ENCODE measurements at regions not wholly inside any gene's neighbourhood (a gene's known extent, or its start where the extent isn't known, plus 50 kb on each side); places are given as distances from the start of the nearest gene placed in this dataset.
"Not testable (repeated sequence)": the region's sequence is repeated elsewhere in the genome, so short reads cannot be mapped to it uniquely, and the experiment has no call there.

- Histone ChIP-seq H3K36me3 (ENCODE audit: insufficient read depth, low read length) (no peaks in the 10 kb centered on the region), H3K4me2 (ENCODE audit: low read length) (no peak overlapping the region), H3K9ac (ENCODE audit: low read depth, low read length) (no peak overlapping the region), H3K4me3 (ENCODE audit: low read length) (no peak overlapping the region), H3K27me3 (ENCODE audit: control insufficient read depth, insufficient read depth, low read length) (no peaks in the 10 kb centered on the region), H3K9me3 (replicated peaks; ENCODE audit: low read length) (no peaks in the 10 kb centered on the region), H3K4me1 (ENCODE audit: control insufficient read depth, insufficient read depth, low read length) (no peaks in the 10 kb centered on the region)
Measured at GRCh38 chr9:18319918-18320445, 154.0 kb upstream of the ADAMTSL1 start.

GRCh38 chr9:18324928-18325745 lies 148.8 kb upstream of the ADAMTSL1 start:
- Histone ChIP-seq H3K27me3 (ENCODE audit: control insufficient read depth, insufficient read depth, low read length) (no peaks in the 10 kb centered on the region), H3K4me1 (ENCODE audit: control insufficient read depth, insufficient read depth, low read length) (peaks cover 7% of the 10 kb centered on the region), H3K4me2 (ENCODE audit: low read length) (no peak overlapping the region)

GRCh38 chr9:18325746-18326011 lies 148.3 kb upstream of the ADAMTSL1 start:
- H3K36me3 ChIP-seq (ENCODE audit: insufficient read depth, low read length); H3K4me3 ChIP-seq (ENCODE audit: low read length); H3K27me3 ChIP-seq (ENCODE audit: control insufficient read depth, insufficient read depth, low read length); H3K9ac ChIP-seq (ENCODE audit: low read depth, low read length); H3K4me1 ChIP-seq (ENCODE audit: control insufficient read depth, insufficient read depth, low read length); H3K9me3 ChIP-seq (replicated peaks; ENCODE audit: low read length); H3K4me2 ChIP-seq (ENCODE audit: low read length): not testable (repeated sequence)

More at GRCh38 chr9:18324928-18325745, 148.8 kb upstream of the ADAMTSL1 start:
- Histone ChIP-seq H3K4me3 (ENCODE audit: low read length) (no peak overlapping the region), H3K9me3 (replicated peaks; ENCODE audit: low read length) (no peaks in the 10 kb centered on the region), H3K9ac (ENCODE audit: low read depth, low read length) (no peak overlapping the region), H3K36me3 (ENCODE audit: insufficient read depth, low read length) (no peaks in the 10 kb centered on the region)

DNA sequence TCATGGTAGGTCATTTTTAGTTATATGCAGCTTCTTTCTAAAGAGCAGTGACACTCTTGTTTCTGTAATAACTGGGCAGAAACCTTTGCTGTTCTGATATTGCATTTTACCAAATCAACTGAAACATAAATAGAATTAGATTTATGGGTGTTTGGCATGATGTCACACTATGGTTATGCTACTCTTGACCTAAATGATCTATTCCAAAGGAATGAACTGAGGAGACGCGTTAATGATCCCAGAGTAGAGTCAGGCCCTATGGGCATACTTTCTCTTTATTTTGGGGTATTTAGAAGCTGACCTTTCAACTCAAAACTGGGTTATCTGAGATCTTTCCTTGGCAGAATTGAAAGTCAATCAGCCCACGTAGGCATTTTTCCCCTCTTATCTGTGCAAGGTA lies 146.8 kb upstream of the ADAMTSL1 start:
- H3K4me1 ChIP-seq (ENCODE audit: control insufficient read depth, insufficient read depth, low read length) = peaks cover 7% of the 10 kb centered on the region
- no peak overlapping the region for H3K9ac ChIP-seq (ENCODE audit: low read depth, low read length)
- no peaks in the 10 kb centered on the region for H3K9me3 ChIP-seq (replicated peaks; ENCODE audit: low read length)
- no peaks in the 10 kb centered on the region for H3K27me3 ChIP-seq (ENCODE audit: control insufficient read depth, insufficient read depth, low read length)
- no peaks in the 10 kb centered on the region for H3K36me3 ChIP-seq (ENCODE audit: insufficient read depth, low read length)
- H3K4me3 ChIP-seq (ENCODE audit: low read length) = no peak overlapping the region
- no peak overlapping the region for H3K4me2 ChIP-seq (ENCODE audit: low read length)

DNA sequence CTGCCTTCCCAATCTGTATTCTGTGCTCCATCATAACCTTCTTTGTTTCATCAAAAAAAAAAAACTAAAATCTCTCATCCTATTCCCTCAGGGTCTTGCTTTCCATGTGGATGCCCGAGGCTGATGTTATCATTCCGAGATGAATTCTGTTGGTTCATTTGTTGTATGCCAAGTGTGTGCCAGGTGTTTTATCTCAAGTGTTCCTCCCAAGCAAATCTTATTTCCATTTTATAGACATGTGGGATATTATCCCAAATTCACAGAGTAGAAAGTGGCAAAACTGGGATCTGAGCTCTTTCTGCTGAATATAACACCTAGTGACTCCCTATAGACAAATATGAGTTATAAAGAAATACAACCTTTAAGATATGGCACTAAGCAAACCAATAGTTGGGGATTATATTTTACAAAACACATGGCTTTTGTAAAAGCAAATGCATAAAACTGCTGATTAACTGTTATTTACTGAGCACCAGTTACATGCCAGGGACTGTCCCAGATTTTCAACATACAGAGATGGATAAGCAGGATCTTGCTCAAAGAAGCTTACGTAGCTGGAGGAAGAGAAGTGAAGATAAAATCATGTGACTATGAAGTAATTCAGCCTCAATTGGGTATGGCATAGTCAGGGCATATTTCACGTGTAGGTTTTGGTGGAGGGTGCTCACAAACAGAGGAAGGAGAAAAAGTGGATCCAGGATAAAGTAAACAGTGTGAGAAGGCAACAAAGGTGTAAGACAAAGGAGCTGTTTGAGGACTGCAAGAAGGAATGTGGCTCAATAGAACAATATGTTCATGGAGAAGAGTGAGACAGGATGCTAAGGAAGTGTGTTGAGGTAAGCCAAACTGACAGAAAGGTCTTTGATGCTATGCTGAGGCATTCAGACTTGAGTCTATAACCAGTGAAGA lies 143.3 kb upstream of the ADAMTSL1 start:
- no peak overlapping the region for H3K4me3 ChIP-seq (ENCODE audit: low read length)
- no peak overlapping the region for H3K4me2 ChIP-seq (ENCODE audit: low read length)
- no peaks in the 10 kb centered on the region for H3K36me3 ChIP-seq (ENCODE audit: insufficient read depth, low read length)
- no peaks in the 10 kb centered on the region for H3K9me3 ChIP-seq (replicated peaks; ENCODE audit: low read length)
- H3K9ac ChIP-seq (ENCODE audit: low read depth, low read length) = no peak overlapping the region
- peaks cover 4% of the 10 kb centered on the region for H3K4me1 ChIP-seq (ENCODE audit: control insufficient read depth, insufficient read depth, low read length)
- no peaks in the 10 kb centered on the region for H3K27me3 ChIP-seq (ENCODE audit: control insufficient read depth, insufficient read depth, low read length)

DNA sequence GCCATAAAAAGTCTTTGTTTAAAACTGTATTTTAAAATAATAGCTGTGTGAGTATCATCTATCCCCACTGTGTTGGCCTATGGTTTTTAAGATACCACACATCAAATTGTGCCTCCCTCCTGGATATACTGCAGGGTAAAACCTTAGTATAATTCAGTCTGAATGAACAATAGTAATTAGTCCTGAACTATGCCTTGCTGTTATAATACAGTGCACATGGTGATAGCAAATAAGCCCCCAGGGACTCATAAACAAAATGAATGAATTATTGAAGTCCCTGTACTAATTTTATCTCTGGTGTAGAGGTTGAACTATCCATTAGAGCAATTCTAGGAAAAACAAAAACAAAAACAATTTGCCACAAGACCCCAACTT lies 142.7 kb upstream of the ADAMTSL1 start:
- Histone ChIP-seq H3K4me3 (ENCODE audit: low read length) (no peak overlapping the region), H3K4me1 (ENCODE audit: control insufficient read depth, insufficient read depth, low read length) (peaks cover 4% of the 10 kb centered on the region), H3K27me3 (ENCODE audit: control insufficient read depth, insufficient read depth, low read length) (no peaks in the 10 kb centered on the region), H3K9me3 (replicated peaks; ENCODE audit: low read length) (no peaks in the 10 kb centered on the region), H3K4me2 (ENCODE audit: low read length) (no peak overlapping the region), H3K9ac (ENCODE audit: low read depth, low read length) (no peak overlapping the region), H3K36me3 (ENCODE audit: insufficient read depth, low read length) (no peaks in the 10 kb centered on the region)

- no peaks in the 10 kb centered on the region for H3K9me3 ChIP-seq (replicated peaks; ENCODE audit: low read length)
- no peak overlapping the region for H3K4me2 ChIP-seq (ENCODE audit: low read length)
- no peak overlapping the region for H3K4me3 ChIP-seq (ENCODE audit: low read length)
- no peaks in the 10 kb centered on the region for H3K27me3 ChIP-seq (ENCODE audit: control insufficient read depth, insufficient read depth, low read length)
- no peaks in the 10 kb centered on the region for H3K36me3 ChIP-seq (ENCODE audit: insufficient read depth, low read length)
- H3K9ac ChIP-seq (ENCODE audit: low read depth, low read length) = no peak overlapping the region
- peaks cover 4% of the 10 kb centered on the region for H3K4me1 ChIP-seq (ENCODE audit: control insufficient read depth, insufficient read depth, low read length)
Measured at GRCh38 chr9:18331808-18332209, 142.1 kb upstream of the ADAMTSL1 start.

DNA sequence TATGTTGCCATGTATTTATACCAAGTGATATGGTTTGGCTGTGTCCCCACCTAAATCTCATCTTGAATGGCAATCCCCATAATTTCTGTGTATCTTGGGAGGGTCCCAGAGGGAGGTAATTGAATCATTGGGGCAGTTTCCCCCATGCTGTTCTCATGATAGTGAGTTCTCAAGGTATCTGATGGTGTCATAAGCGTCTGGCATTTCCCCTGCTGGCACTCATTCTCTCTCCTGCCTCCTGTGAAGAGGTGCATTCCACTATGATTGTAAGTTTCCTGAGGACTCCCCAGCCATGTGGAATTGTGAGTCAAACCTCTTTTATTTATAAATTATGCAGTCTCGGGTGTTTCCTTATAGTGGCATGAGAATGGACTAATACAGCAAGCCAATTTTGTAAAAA lies 140.8 kb upstream of the ADAMTSL1 start:
- Histone ChIP-seq H3K4me3 (ENCODE audit: low read length) (no peak overlapping the region), H3K9me3 (replicated peaks; ENCODE audit: low read length) (no peaks in the 10 kb centered on the region), H3K4me2 (ENCODE audit: low read length) (no peak overlapping the region), H3K27me3 (ENCODE audit: control insufficient read depth, insufficient read depth, low read length) (no peaks in the 10 kb centered on the region), H3K4me1 (ENCODE audit: control insufficient read depth, insufficient read depth, low read length) (no peaks in the 10 kb centered on the region), H3K9ac (ENCODE audit: low read depth, low read length) (no peak overlapping the region), H3K36me3 (ENCODE audit: insufficient read depth, low read length) (no peaks in the 10 kb centered on the region)

DNA sequence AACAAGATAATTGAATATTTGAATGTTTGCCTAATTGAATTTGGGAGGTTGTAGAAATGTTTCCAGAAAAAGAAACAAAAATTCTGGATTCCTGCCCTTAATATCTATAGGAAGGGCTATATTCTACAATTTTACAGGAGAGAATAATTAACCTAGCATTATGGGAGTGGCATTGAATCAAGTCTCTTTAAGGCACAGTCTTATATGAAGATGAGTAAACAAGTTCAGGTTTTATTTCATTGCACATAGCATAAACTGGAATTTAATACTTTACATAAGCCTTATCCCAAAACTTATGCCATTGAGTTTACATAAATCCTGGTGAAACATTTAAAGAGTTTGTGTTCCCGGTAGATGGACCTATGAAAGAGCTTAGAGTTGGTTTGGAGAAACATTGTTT lies 138.1 kb upstream of the ADAMTSL1 start:
- no peak overlapping the region for H3K9ac ChIP-seq (ENCODE audit: low read depth, low read length)
- no peaks in the 10 kb centered on the region for H3K27me3 ChIP-seq (ENCODE audit: control insufficient read depth, insufficient read depth, low read length)
- H3K4me1 ChIP-seq (ENCODE audit: control insufficient read depth, insufficient read depth, low read length) = no peaks in the 10 kb centered on the region
- H3K9me3 ChIP-seq (replicated peaks; ENCODE audit: low read length) = no peaks in the 10 kb centered on the region
- H3K36me3 ChIP-seq (ENCODE audit: insufficient read depth, low read length) = no peaks in the 10 kb centered on the region
- no peak overlapping the region for H3K4me2 ChIP-seq (ENCODE audit: low read length)
- no peak overlapping the region for H3K4me3 ChIP-seq (ENCODE audit: low read length)

- no peaks in the 10 kb centered on the region for H3K4me1 ChIP-seq (ENCODE audit: control insufficient read depth, insufficient read depth, low read length)
- no peak overlapping the region for H3K4me2 ChIP-seq (ENCODE audit: low read length)
- H3K9ac ChIP-seq (ENCODE audit: low read depth, low read length) = no peak overlapping the region
- H3K36me3 ChIP-seq (ENCODE audit: insufficient read depth, low read length) = no peaks in the 10 kb centered on the region
- H3K9me3 ChIP-seq (replicated peaks; ENCODE audit: low read length) = no peaks in the 10 kb centered on the region
- H3K4me3 ChIP-seq (ENCODE audit: low read length) = no peak overlapping the region
- H3K27me3 ChIP-seq (ENCODE audit: control insufficient read depth, insufficient read depth, low read length) = no peaks in the 10 kb centered on the region
Measured at GRCh38 chr9:18338042-18338441, 135.9 kb upstream of the ADAMTSL1 start.

DNA sequence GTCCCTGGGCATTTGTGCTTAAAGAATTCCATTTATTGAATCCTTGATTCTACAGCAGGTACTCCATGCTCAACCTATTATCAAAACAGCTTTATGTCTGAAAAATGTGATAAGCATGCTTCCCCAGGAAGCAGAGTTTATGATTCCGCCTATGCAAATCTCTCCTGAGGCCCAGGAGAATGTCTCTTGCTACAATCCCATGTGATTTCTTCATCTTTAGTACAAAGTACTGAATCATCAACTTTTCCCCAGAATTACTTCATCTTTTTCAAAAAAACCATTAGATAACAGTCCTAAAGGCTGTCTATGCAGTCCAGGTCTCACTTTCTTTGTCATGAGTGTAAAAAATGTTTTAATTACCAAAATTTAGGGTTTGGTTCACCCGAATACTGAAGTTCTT lies 130.2 kb upstream of the ADAMTSL1 start:
- H3K9ac ChIP-seq (ENCODE audit: low read depth, low read length) = no peak overlapping the region
- H3K4me1 ChIP-seq (ENCODE audit: control insufficient read depth, insufficient read depth, low read length) = peaks cover 14% of the 10 kb centered on the region
- no peak overlapping the region for H3K4me3 ChIP-seq (ENCODE audit: low read length)
- no peaks in the 10 kb centered on the region for H3K27me3 ChIP-seq (ENCODE audit: control insufficient read depth, insufficient read depth, low read length)
- no peak overlapping the region for H3K4me2 ChIP-seq (ENCODE audit: low read length)
- H3K9me3 ChIP-seq (replicated peaks; ENCODE audit: low read length) = no peaks in the 10 kb centered on the region
- no peaks in the 10 kb centered on the region for H3K36me3 ChIP-seq (ENCODE audit: insufficient read depth, low read length)

Measured in skeletal muscle satellite cell (primary cell).